ENCODE measurements at regions not wholly inside any gene's neighbourhood (a gene's known extent, or its start where the extent isn't known, plus 50 kb on each side); places are given as distances from the start of the nearest gene placed in this dataset.
A peak's percentile ranks its signal among the peaks of the same experiment; 100 is the strongest.
"Not testable (repeated sequence)": the region's sequence is repeated elsewhere in the genome, so short reads cannot be mapped to it uniquely, and the experiment has no call there.

- Histone ChIP-seq H3K9me3 (ENCODE audit: control insufficient read depth, insufficient read depth, low read depth, low read length) (no peaks in the 10 kb centered on the region; the same call in 1 of the 2 replicates), H3K27me3 (ENCODE audit: control insufficient read depth, insufficient read depth, low read length) (no peaks in the 10 kb centered on the region), H3K36me3 (ENCODE audit: control insufficient read depth, insufficient read depth, low read length) (no peaks in the 10 kb centered on the region), H3K27ac (ENCODE audit: low read length) (no peak overlapping the region), H3K4me1 (ENCODE audit: control insufficient read depth, insufficient read depth, low read length) (no peaks in the 10 kb centered on the region), H3K4me3 (ENCODE audit: low read depth in 2 of 2, low read length in 2 of 2) (no peak overlapping the region)
- CTCF ChIA-PET: no interaction called here
- DNase-seq (ENCODE audit: low read depth, low spot score): no peak
- TF ChIP-seq TCF7L2 (IDR thresholded peaks at IDR 0.05; ENCODE audit: low read depth, low read length) (no peak), SIN3A (IDR thresholded peaks at IDR 0.05; ENCODE audit: borderline replicate concordance, insufficient read depth, low read depth, low read length) (no peak), CTCF (IDR thresholded peaks at IDR 0.05) (no peak), POLR2AphosphoS5 (IDR thresholded peaks at IDR 0.05; ENCODE audit: low read depth, low read length) (no peak), REST (IDR thresholded peaks at IDR 0.05; ENCODE audit: insufficient read depth in 1 of 2, low read depth in 2 of 2, low read length in 1 of 2) (no peak)
- in situ Hi-C loops (cut with HindIII; ENCODE audit: low pct_unique_long_range_greater_than_20kb, low sequenced_read_pairs): no loop called here
- BruUV-seq (replicated peaks): no TSS peak
- POLR2A ChIA-PET: no interaction called here
- intact Hi-C loops (cut with micrococcal nuclease; ENCODE audit: unreplicated experiment): no loop called here
- no peak for ATAC-seq
Observed at GRCh38 chr6:121951123-121951522, 448.3 kb upstream of the HSF2 start.

GRCh38 chr6:121951918-121952379, 447.5 kb upstream of the HSF2 start:
- intact Hi-C loops (cut with micrococcal nuclease; ENCODE audit: unreplicated experiment): no loop called here
- no peak overlapping the region for H3K4me3 ChIP-seq (ENCODE audit: low read depth in 2 of 2, low read length in 2 of 2)
- TF ChIP-seq CTCF (IDR thresholded peaks at IDR 0.05): no peak
- no peak for TF ChIP-seq REST (IDR thresholded peaks at IDR 0.05; ENCODE audit: insufficient read depth in 1 of 2, low read depth in 2 of 2, low read length in 1 of 2)
- no peak for TF ChIP-seq TCF7L2 (IDR thresholded peaks at IDR 0.05; ENCODE audit: low read depth, low read length)
- no peak for TF ChIP-seq POLR2AphosphoS5 (IDR thresholded peaks at IDR 0.05; ENCODE audit: low read depth, low read length)
- no peak for TF ChIP-seq SIN3A (IDR thresholded peaks at IDR 0.05; ENCODE audit: borderline replicate concordance, insufficient read depth, low read depth, low read length)

GRCh38 chr6:121955401-121955800, 444.1 kb upstream of the HSF2 start:
- H3K4me1 ChIP-seq (ENCODE audit: control insufficient read depth, insufficient read depth, low read length); H3K9me3 ChIP-seq (ENCODE audit: control insufficient read depth, insufficient read depth, low read depth, low read length); H3K27me3 ChIP-seq (ENCODE audit: control insufficient read depth, insufficient read depth, low read length); H3K27ac ChIP-seq (ENCODE audit: low read length); ATAC-seq; DNase-seq (ENCODE audit: low read depth, low spot score); H3K4me3 ChIP-seq (ENCODE audit: low read depth in 2 of 2, low read length in 2 of 2); intact Hi-C loops (cut with micrococcal nuclease; ENCODE audit: unreplicated experiment); CTCF ChIA-PET; POLR2A ChIA-PET; H3K36me3 ChIP-seq (ENCODE audit: control insufficient read depth, insufficient read depth, low read length); in situ Hi-C loops (cut with HindIII; ENCODE audit: low pct_unique_long_range_greater_than_20kb, low sequenced_read_pairs); BruUV-seq (replicated peaks): not testable (repeated sequence)

More at GRCh38 chr6:121951918-121952379, 447.5 kb upstream of the HSF2 start:
- ATAC-seq (no peak), DNase-seq (ENCODE audit: low read depth, low spot score) (peak; percentile 42)
- BruUV-seq (replicated peaks): no TSS peak
- no peaks in the 10 kb centered on the region for H3K36me3 ChIP-seq (ENCODE audit: control insufficient read depth, insufficient read depth, low read length)
- no peaks in the 10 kb centered on the region for H3K27me3 ChIP-seq (ENCODE audit: control insufficient read depth, insufficient read depth, low read length)
- POLR2A ChIA-PET: no interaction called here
- H3K9me3 ChIP-seq (ENCODE audit: control insufficient read depth, insufficient read depth, low read depth, low read length): no peaks in the 10 kb centered on the region; the same call in 1 of the 2 replicates
- H3K4me1 ChIP-seq (ENCODE audit: control insufficient read depth, insufficient read depth, low read length): no peaks in the 10 kb centered on the region
- in situ Hi-C loops (cut with HindIII; ENCODE audit: low pct_unique_long_range_greater_than_20kb, low sequenced_read_pairs): no loop called here
- H3K27ac ChIP-seq (ENCODE audit: low read length): no peak overlapping the region
- CTCF ChIA-PET: no interaction called here

Measured in Panc1 (cell line).